Neural cell (in vitro differentiated cells): ENCODE measurements at regions not wholly inside any gene's neighbourhood (a gene's known extent, or its start where the extent isn't known, plus 50 kb on each side); places are given as distances from the start of the nearest gene placed in this dataset.

Experiments
- POLR2AphosphoS5 ChIP-seq: IDR thresholded peaks from 2 replicates; pipeline ENCODE4 v1.6.1; 2012
- REST ChIP-seq: IDR thresholded peaks from 2 replicates; pipeline ENCODE4 v1.6.1; 2012; ENCODE audit warnings: borderline replicate concordance
- SMC3 ChIP-seq: fragments of 450-650 bp; conservative IDR thresholded peaks from 2 replicates; pipeline ENCODE4 v1.6.1; 2014; ENCODE audit warnings: antibody characterized with exemption, mild to moderate bottlenecking, moderate library complexity; ENCODE audit not compliant: poor library complexity
- TF ChIP-seq, protein P1 (sequence below): fragments of 450-650 bp; IDR thresholded peaks from 2 replicates; pipeline ENCODE4 v1.5.1; 2014; ENCODE audit warnings: antibody characterized with exemption, mild to moderate bottlenecking, moderate library complexity; ENCODE audit not compliant: poor library complexity, severe bottlenecking

DNA sequence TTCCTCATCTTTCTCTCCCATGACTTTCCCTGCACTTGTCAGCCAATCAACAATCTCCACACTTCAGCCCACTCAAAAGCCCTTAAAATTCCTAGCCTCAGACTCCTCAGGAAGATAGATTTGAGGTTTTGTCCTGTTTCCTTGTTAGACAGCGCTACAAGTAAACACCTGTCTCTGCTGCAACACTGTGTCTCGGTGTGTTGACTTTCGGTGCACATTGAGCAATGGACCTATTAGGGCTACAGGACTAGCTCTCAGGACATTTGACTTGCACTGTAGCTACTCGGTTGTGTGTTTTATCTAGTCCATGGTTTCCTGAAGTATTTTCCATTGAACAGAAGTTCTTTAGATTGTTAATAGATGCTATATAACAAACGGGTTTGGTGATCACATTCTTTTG, 140.9 kb upstream of the XPO1 start:
- TF ChIP-seq, protein P1, sequence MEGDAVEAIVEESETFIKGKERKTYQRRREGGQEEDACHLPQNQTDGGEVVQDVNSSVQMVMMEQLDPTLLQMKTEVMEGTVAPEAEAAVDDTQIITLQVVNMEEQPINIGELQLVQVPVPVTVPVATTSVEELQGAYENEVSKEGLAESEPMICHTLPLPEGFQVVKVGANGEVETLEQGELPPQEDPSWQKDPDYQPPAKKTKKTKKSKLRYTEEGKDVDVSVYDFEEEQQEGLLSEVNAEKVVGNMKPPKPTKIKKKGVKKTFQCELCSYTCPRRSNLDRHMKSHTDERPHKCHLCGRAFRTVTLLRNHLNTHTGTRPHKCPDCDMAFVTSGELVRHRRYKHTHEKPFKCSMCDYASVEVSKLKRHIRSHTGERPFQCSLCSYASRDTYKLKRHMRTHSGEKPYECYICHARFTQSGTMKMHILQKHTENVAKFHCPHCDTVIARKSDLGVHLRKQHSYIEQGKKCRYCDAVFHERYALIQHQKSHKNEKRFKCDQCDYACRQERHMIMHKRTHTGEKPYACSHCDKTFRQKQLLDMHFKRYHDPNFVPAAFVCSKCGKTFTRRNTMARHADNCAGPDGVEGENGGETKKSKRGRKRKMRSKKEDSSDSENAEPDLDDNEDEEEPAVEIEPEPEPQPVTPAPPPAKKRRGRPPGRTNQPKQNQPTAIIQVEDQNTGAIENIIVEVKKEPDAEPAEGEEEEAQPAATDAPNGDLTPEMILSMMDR, result no peak
- TF ChIP-seq POLR2AphosphoS5 (no peak), REST (no peak), SMC3 (no peak)
